Erythroblast (primary cell): ENCODE measurements at regions not wholly inside any gene's neighbourhood (a gene's known extent, or its start where the extent isn't known, plus 50 kb on each side); places are given as distances from the start of the nearest gene placed in this dataset.

ENCODE experiments used
- GATA1 ChIP-seq: IDR thresholded peaks from 2 replicates; pipeline ENCODE4 v1.6.1; 2011; ENCODE audit warnings: low read depth, mild to moderate bottlenecking, control low read depth, low read length, moderate library complexity
- POLR2A ChIP-seq: IDR thresholded peaks from 2 replicates; pipeline ENCODE4 v1.6.1; 2011; ENCODE audit warnings: mild to moderate bottlenecking, low read length

DNA sequence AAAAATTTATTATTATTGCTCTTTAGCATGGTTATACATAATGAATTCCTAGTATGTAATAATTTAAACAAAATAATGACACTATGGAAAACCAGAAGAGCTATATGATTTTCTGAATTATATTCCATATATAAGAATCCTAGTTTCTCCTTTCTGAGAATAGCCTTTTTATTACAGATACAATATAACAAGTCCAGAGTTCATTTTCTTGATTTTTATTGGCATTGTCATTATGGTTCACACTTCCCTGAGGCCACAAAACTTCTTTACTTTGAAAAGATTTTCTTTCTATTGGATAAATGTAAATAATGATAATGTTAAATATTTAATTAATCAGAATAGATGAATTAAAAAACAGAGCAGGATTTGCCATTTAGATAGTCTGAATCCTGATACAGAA is 362.3 kb upstream of the BCHE start:
- TF ChIP-seq POLR2A (no peak), GATA1 (no peak)
